OCI-LY7 (cell line): ENCODE measurements at regions not wholly inside any gene's neighbourhood (a gene's known extent, or its start where the extent isn't known, plus 50 kb on each side); places are given as distances from the start of the nearest gene placed in this dataset.

Source experiments
- EZH2phosphoT487 ChIP-seq: fragments of 200-600 bp; sonication (generic); IDR thresholded peaks from 2 replicates; pipeline ENCODE4 v1.6.1; 2018; ENCODE audit warnings: low read depth, borderline replicate concordance, mild to moderate bottlenecking, mixed run types, antibody characterized with exemption, low read length, moderate library complexity, mixed read lengths
- TF ChIP-seq, protein P1 (sequence below): fragments of 200-600 bp; sonication (generic); conservative IDR thresholded peaks from 2 replicates; pipeline ENCODE4 v1.5.1; 2014; ENCODE audit warnings: mild to moderate bottlenecking, antibody characterized with exemption, low read length, moderate library complexity, mixed read lengths

DNA sequence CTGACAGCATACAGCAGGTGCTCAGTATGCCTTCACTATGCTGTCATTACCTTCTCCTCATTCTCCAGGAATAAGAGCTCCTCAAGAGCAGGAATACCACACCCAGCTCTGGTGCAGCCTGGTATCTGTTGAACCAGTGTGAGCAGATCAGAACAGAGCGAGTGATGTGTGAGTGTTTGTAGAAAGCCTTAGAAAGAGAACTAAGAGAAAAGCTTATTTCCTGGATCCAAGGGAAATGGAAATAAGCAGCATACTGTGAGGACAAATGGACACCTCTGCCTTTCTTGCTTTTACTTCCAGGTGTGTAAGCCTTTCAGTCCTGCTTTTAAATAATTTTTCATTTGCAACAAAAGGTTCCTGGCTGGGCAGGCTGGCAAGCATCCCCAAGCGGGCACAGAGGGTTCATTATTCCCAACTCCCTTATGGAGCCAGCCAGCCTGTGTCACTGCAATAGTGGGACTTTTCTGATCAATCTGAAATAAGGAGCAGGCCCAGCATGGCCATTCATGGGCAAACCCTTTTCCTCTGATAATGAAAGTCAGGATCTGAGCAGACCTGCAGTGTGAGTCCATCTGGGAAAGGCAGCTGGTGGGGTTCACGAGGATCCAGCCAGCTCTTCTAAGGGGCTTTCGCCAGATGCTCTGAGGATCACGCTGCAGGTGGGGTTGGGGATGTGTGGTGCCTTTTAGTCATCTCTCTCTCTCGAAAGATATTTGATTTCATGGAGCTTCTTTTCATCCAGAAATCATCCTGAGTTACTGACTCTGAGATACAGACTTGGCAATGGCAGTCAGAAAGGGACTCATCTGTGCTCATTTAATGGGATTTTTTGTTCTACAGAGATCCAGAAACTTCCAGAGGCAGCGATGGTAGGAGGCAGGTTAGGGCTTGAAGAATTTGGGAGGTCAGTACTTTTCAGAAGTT, 594.9 kb upstream of the CFAP20DC start:
- TF ChIP-seq, protein P1, sequence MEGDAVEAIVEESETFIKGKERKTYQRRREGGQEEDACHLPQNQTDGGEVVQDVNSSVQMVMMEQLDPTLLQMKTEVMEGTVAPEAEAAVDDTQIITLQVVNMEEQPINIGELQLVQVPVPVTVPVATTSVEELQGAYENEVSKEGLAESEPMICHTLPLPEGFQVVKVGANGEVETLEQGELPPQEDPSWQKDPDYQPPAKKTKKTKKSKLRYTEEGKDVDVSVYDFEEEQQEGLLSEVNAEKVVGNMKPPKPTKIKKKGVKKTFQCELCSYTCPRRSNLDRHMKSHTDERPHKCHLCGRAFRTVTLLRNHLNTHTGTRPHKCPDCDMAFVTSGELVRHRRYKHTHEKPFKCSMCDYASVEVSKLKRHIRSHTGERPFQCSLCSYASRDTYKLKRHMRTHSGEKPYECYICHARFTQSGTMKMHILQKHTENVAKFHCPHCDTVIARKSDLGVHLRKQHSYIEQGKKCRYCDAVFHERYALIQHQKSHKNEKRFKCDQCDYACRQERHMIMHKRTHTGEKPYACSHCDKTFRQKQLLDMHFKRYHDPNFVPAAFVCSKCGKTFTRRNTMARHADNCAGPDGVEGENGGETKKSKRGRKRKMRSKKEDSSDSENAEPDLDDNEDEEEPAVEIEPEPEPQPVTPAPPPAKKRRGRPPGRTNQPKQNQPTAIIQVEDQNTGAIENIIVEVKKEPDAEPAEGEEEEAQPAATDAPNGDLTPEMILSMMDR = no peak
- no peak for TF ChIP-seq EZH2phosphoT487
